ENCODE measurements at regions not wholly inside any gene's neighbourhood (a gene's known extent, or its start where the extent isn't known, plus 50 kb on each side); places are given as distances from the start of the nearest gene placed in this dataset.

- peaks cover 34% of the 10 kb centered on the region for H3K27me3 ChIP-seq (ENCODE audit: control insufficient read depth, extremely low read depth, insufficient read depth, low read length)
- H3K79me2 ChIP-seq (ENCODE audit: control insufficient read depth, insufficient read depth, low read length), result no peaks in the 10 kb centered on the region
- H4K20me1 ChIP-seq (ENCODE audit: control insufficient read depth, extremely low read depth, insufficient read depth, low read length), result no peaks in the 10 kb centered on the region
- TF ChIP-seq CTCF (optimal IDR thresholded peaks at IDR 0.05 in 1 of 3, IDR thresholded peaks at IDR 0.05 in 1 of 3, conservative IDR thresholded peaks at IDR 0.05 in 1 of 3; ENCODE audit: extremely low read depth in 1 of 3, insufficient read depth in 2 of 3, low read length in 3 of 3), result no peak
- TF ChIP-seq EZH2 (IDR thresholded peaks at IDR 0.05; ENCODE audit: low read length), result no peak
- no peak overlapping the region for H3K4me2 ChIP-seq (ENCODE audit: control insufficient read depth, extremely low read depth, insufficient read depth, low read depth, low read length)
- H3K9me3 ChIP-seq (ENCODE audit: control insufficient read depth, low read depth, low read length), result no peaks in the 10 kb centered on the region
- no peak overlapping the region for H2AFZ ChIP-seq (ENCODE audit: control insufficient read depth, low read length)
- dilution Hi-C loops (cut with MboI; ENCODE audit: extremely low pct_ligation_motif_present, low sequenced_read_pairs), result no loop called here
- no peak overlapping the region for H3K4me3 ChIP-seq (ENCODE audit: control insufficient read depth in 2 of 3, extremely low read depth in 1 of 3, insufficient read depth in 2 of 3, low read depth in 1 of 3, low read length in 3 of 3)
- H3K27ac ChIP-seq (ENCODE audit: control insufficient read depth, insufficient read depth, low read length), result no peak overlapping the region
- H3K36me3 ChIP-seq (ENCODE audit: control insufficient read depth in 2 of 2, extremely low read depth in 1 of 2, insufficient read depth in 2 of 2, low read length in 2 of 2), result no peaks in the 10 kb centered on the region
- FAIRE-seq, result no peak
- DNase-seq (ENCODE audit: low read depth, low spot score), result no peak
- no peaks in the 10 kb centered on the region for H3K9me1 ChIP-seq (ENCODE audit: control insufficient read depth, extremely low read depth, insufficient read depth, low read length)
- H3K4me1 ChIP-seq (ENCODE audit: control insufficient read depth, extremely low read depth, insufficient read depth, low read length), result no peaks in the 10 kb centered on the region
- H3K9ac ChIP-seq (ENCODE audit: control insufficient read depth, extremely low read depth, insufficient read depth, low read length), result no peak overlapping the region
Measured at GRCh38 chr5:176728831-176729251, 81.5 kb upstream of the UNC5A start.

GRCh38 chr5:176730815-176731475 lies 79.4 kb upstream of the UNC5A start:
- no peak for FAIRE-seq
- dilution Hi-C loops (cut with MboI; ENCODE audit: extremely low pct_ligation_motif_present, low sequenced_read_pairs), result no loop called here
- Histone ChIP-seq H3K27ac (ENCODE audit: control insufficient read depth, insufficient read depth, low read length) (no peak overlapping the region), H2AFZ (ENCODE audit: control insufficient read depth, low read length) (no peak overlapping the region), H3K9ac (ENCODE audit: control insufficient read depth, extremely low read depth, insufficient read depth, low read length) (no peak overlapping the region), H3K9me1 (ENCODE audit: control insufficient read depth, extremely low read depth, insufficient read depth, low read length) (no peaks in the 10 kb centered on the region), H3K9me3 (ENCODE audit: control insufficient read depth, low read depth, low read length) (no peaks in the 10 kb centered on the region), H3K4me1 (ENCODE audit: control insufficient read depth, extremely low read depth, insufficient read depth, low read length) (no peaks in the 10 kb centered on the region), H3K4me2 (ENCODE audit: control insufficient read depth, extremely low read depth, insufficient read depth, low read depth, low read length) (no peak overlapping the region), H3K27me3 (ENCODE audit: control insufficient read depth, extremely low read depth, insufficient read depth, low read length) (peaks cover 32% of the 10 kb centered on the region), H3K79me2 (ENCODE audit: control insufficient read depth, insufficient read depth, low read length) (no peaks in the 10 kb centered on the region), H3K36me3 (ENCODE audit: control insufficient read depth in 2 of 2, extremely low read depth in 1 of 2, insufficient read depth in 2 of 2, low read length in 2 of 2) (no peaks in the 10 kb centered on the region), H3K4me3 (ENCODE audit: control insufficient read depth in 2 of 3, extremely low read depth in 1 of 3, insufficient read depth in 2 of 3, low read depth in 1 of 3, low read length in 3 of 3) (no peak overlapping the region), H4K20me1 (ENCODE audit: control insufficient read depth, extremely low read depth, insufficient read depth, low read length) (no peaks in the 10 kb centered on the region)
- no peak for TF ChIP-seq EZH2 (IDR thresholded peaks at IDR 0.05; ENCODE audit: low read length)
- no peak for TF ChIP-seq CTCF (optimal IDR thresholded peaks at IDR 0.05 in 1 of 3, IDR thresholded peaks at IDR 0.05 in 1 of 3, conservative IDR thresholded peaks at IDR 0.05 in 1 of 3; ENCODE audit: extremely low read depth in 1 of 3, insufficient read depth in 2 of 3, low read length in 3 of 3)
- no peak for DNase-seq (ENCODE audit: low read depth, low spot score)

Measured in keratinocyte (primary cell).